SK-N-SH treated with all-trans-retinoic acid at 6 μM for 48 hours (cell line): ENCODE measurements at regions not wholly inside any gene's neighbourhood (a gene's known extent, or its start where the extent isn't known, plus 50 kb on each side); places are given as distances from the start of the nearest gene placed in this dataset.

Experiments used
- ATAC-seq: fragments of 200-7000 bp; cut with Tn5 transposase; 3 replicates; pipeline ENCODE4 v1.9.1; 2020; ENCODE audit warnings: mild to moderate bottlenecking, moderate library complexity
- ARNTL ChIP-seq: fragments of 450-650 bp; formaldehyde crosslinking; IDR thresholded peaks from 2 replicates; pipeline ENCODE4 v1.5.0; 2020; ENCODE audit warnings: low read depth, mild to moderate bottlenecking, moderate library complexity, borderline replicate concordance
- BACH2 ChIP-seq: fragments of 250-450 bp; sonication (Bioruptor Pico); IDR thresholded peaks from 2 replicates; pipeline ENCODE4 v1.9.0; 2021; ENCODE audit warnings: mild to moderate bottlenecking, borderline replicate concordance
- CREB5 ChIP-seq: fragments of 250-450 bp; sonication (Bioruptor Pico); IDR thresholded peaks from 2 replicates; pipeline ENCODE4 v1.5.1; 2020; ENCODE audit warnings: low read depth, mild to moderate bottlenecking, moderate library complexity
- CSDC2 ChIP-seq: fragments of 250-450 bp; sonication (Bioruptor Pico); IDR thresholded peaks from 2 replicates; pipeline ENCODE4 v1.5.0; 2020; ENCODE audit warnings: mild to moderate bottlenecking, moderate library complexity
- CSRNP3 ChIP-seq: fragments of 250-450 bp; sonication (Bioruptor Pico); IDR thresholded peaks from 2 replicates; pipeline ENCODE4 v1.5.1; 2021; ENCODE audit warnings: mild to moderate bottlenecking, moderate library complexity
- ESRRG ChIP-seq: fragments of 250-450 bp; sonication (Bioruptor Pico); IDR thresholded peaks from 2 replicates; pipeline ENCODE4 v1.6.1; 2021; ENCODE audit warnings: mild to moderate bottlenecking
- GLIS3 ChIP-seq: fragments of 250-450 bp; sonication (Bioruptor Pico); IDR thresholded peaks from 2 replicates; pipeline ENCODE4 v1.5.0; 2020; ENCODE audit warnings: mild to moderate bottlenecking, moderate library complexity
- ISL1 ChIP-seq: fragments of 250-450 bp; sonication (Bioruptor Pico); IDR thresholded peaks from 2 replicates; pipeline ENCODE4 v2.1.2; 2022; ENCODE audit warnings: mild to moderate bottlenecking, moderate library complexity
- OSR1 ChIP-seq: fragments of 250-450 bp; sonication (Bioruptor Pico); IDR thresholded peaks from 2 replicates; pipeline ENCODE4 v1.8.0; 2022; ENCODE audit warnings: moderate library complexity, mild to moderate bottlenecking, inconsistent platforms
- PPARA ChIP-seq: fragments of 250-450 bp; sonication (Bioruptor Pico); IDR thresholded peaks from 2 replicates; pipeline ENCODE4 v1.5.0; 2020; ENCODE audit warnings: mild to moderate bottlenecking, borderline replicate concordance
- RARB ChIP-seq: fragments of 250-450 bp; sonication (Bioruptor Pico); IDR thresholded peaks from 2 replicates; pipeline ENCODE4 v1.8.0; 2021; ENCODE audit warnings: mild to moderate bottlenecking, moderate library complexity
- SNAI2 ChIP-seq: fragments of 250-450 bp; sonication (Bioruptor Pico); IDR thresholded peaks from 2 replicates; pipeline ENCODE4 v1.5.0; 2020; ENCODE audit warnings: mild to moderate bottlenecking, moderate library complexity
- TCF4 ChIP-seq: fragments of 250-450 bp; sonication (Bioruptor Pico); IDR thresholded peaks from 2 replicates; pipeline ENCODE4 v1.8.0; 2021; ENCODE audit warnings: mild to moderate bottlenecking, moderate library complexity, borderline replicate concordance
- TOX ChIP-seq: fragments of 250-450 bp; sonication (Bioruptor Pico); IDR thresholded peaks from 2 replicates; pipeline ENCODE4 v1.8.0; 2021; ENCODE audit warnings: mild to moderate bottlenecking, moderate library complexity, borderline replicate concordance
- TSHZ2 ChIP-seq: fragments of 250-450 bp; sonication (Bioruptor Pico); IDR thresholded peaks from 2 replicates; pipeline ENCODE4 v1.5.0; 2020; ENCODE audit warnings: mild to moderate bottlenecking, moderate library complexity
- ZC3H10 ChIP-seq: fragments of 250-450 bp; sonication (Bioruptor Pico); IDR thresholded peaks from 2 replicates; pipeline ENCODE4 v1.5.1; 2021; ENCODE audit warnings: mild to moderate bottlenecking, moderate library complexity
- ZFP30 ChIP-seq: fragments of 450-650 bp; formaldehyde crosslinking; IDR thresholded peaks from 2 replicates; pipeline ENCODE4 v1.5.0; 2022; ENCODE audit warnings: mild to moderate bottlenecking, moderate library complexity
- ZNF565 ChIP-seq: fragments of 450-650 bp; formaldehyde crosslinking; conservative IDR thresholded peaks from 2 replicates; pipeline ENCODE4 v1.5.0; 2020; ENCODE audit warnings: low read depth, mild to moderate bottlenecking, moderate library complexity
- ZNF70 ChIP-seq: fragments of 450-650 bp; formaldehyde crosslinking; IDR thresholded peaks from 2 replicates; pipeline ENCODE4 v1.5.0; 2020; ENCODE audit warnings: mild to moderate bottlenecking, moderate library complexity
- ZNF8 ChIP-seq: fragments of 450-650 bp; formaldehyde crosslinking; IDR thresholded peaks from 2 replicates; pipeline ENCODE4 v1.5.0; 2020; ENCODE audit warnings: mild to moderate bottlenecking, moderate library complexity
- TF ChIP-seq, protein P1 (sequence below): fragments of 250-450 bp; sonication (Bioruptor Pico); IDR thresholded peaks from 2 replicates; pipeline ENCODE4 v1.8.0; 2021; ENCODE audit warnings: low read depth, mild to moderate bottlenecking, moderate library complexity, borderline replicate concordance
- TF ChIP-seq, protein P2 (sequence below): fragments of 250-450 bp; sonication (Bioruptor Pico); IDR thresholded peaks from 2 replicates; pipeline ENCODE4 v1.8.0; 2020; ENCODE audit warnings: mild to moderate bottlenecking, moderate library complexity, borderline replicate concordance

DNA sequence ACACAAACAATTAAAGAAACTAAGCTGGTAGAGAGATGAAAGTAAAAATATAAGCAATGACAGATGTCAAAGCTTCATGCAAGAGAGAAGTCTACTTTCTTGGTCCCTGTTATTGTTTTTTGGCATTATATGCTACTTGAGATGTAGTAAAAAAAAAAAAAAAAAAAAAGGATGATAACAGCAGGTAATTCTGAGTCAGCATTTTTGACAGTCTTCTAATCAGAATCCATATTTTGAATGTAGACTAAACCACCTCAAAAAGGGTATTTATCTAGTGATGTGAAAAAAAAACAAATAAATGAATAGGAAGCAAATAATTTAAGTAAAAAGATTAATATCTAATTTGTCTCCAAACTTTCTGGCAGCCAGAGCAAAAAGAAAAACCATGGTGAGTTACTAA lies 422.2 kb upstream of the CPEB2 start:
- ATAC-seq: no peak
- TF ChIP-seq GLIS3: no peak
- TF ChIP-seq ZNF70 (CRISPR knock-in tag): no peak
- TF ChIP-seq, protein P1, sequence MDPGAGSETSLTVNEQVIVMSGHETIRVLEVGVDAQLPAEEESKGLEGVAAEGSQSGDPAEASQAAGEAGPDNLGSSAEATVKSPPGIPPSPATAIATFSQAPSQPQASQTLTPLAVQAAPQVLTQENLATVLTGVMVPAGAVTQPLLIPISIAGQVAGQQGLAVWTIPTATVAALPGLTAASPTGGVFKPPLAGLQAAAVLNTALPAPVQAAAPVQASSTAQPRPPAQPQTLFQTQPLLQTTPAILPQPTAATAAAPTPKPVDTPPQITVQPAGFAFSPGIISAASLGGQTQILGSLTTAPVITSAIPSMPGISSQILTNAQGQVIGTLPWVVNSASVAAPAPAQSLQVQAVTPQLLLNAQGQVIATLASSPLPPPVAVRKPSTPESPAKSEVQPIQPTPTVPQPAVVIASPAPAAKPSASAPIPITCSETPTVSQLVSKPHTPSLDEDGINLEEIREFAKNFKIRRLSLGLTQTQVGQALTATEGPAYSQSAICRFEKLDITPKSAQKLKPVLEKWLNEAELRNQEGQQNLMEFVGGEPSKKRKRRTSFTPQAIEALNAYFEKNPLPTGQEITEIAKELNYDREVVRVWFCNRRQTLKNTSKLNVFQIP (CRISPR knock-in tag): no peak
- TF ChIP-seq CSDC2: no peak
- TF ChIP-seq OSR1 (CRISPR knock-in tag): no peak
- TF ChIP-seq PPARA (CRISPR knock-in tag): no peak
- no peak for TF ChIP-seq ARNTL (CRISPR knock-in tag)
- TF ChIP-seq TCF4 (CRISPR knock-in tag): no peak
- no peak for TF ChIP-seq RARB
- no peak for TF ChIP-seq TOX (CRISPR knock-in tag)
- TF ChIP-seq SNAI2 (CRISPR knock-in tag): no peak
- TF ChIP-seq ESRRG (CRISPR knock-in tag): no peak
- TF ChIP-seq, protein P2, sequence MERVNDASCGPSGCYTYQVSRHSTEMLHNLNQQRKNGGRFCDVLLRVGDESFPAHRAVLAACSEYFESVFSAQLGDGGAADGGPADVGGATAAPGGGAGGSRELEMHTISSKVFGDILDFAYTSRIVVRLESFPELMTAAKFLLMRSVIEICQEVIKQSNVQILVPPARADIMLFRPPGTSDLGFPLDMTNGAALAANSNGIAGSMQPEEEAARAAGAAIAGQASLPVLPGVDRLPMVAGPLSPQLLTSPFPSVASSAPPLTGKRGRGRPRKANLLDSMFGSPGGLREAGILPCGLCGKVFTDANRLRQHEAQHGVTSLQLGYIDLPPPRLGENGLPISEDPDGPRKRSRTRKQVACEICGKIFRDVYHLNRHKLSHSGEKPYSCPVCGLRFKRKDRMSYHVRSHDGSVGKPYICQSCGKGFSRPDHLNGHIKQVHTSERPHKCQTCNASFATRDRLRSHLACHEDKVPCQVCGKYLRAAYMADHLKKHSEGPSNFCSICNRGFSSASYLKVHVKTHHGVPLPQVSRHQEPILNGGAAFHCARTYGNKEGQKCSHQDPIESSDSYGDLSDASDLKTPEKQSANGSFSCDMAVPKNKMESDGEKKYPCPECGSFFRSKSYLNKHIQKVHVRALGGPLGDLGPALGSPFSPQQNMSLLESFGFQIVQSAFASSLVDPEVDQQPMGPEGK (CRISPR knock-in tag): no peak
- TF ChIP-seq ISL1 (CRISPR knock-in tag): no peak

DNA sequence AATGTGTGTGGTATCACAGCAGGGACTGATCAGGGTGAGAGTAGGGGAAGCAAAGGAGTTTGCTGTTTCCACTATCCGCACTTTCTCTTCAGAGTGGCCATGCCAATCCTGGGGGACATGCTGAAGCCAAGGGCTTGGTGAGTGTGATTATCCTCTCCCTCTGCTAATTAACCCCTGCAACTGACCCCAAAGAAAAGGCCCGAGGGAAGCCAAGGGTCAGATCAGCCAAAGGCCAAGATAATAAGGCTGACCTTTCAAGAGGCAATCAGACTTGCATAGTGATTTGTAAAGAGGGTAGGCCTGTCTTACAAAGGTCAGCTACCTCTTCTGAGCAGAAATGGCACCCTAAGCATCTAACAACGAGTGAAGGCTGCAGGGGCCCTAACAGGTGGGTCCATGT lies 420.5 kb upstream of the CPEB2 start:
- no peak for ATAC-seq
- TF ChIP-seq SNAI2 (CRISPR knock-in tag) (no peak), ZFP30 (no peak), ESRRG (CRISPR knock-in tag) (no peak), PPARA (CRISPR knock-in tag) (no peak), CREB5 (CRISPR knock-in tag) (no peak), OSR1 (CRISPR knock-in tag) (no peak), ARNTL (CRISPR knock-in tag) (no peak), GLIS3 (no peak), TCF4 (CRISPR knock-in tag) (no peak), ISL1 (CRISPR knock-in tag) (no peak), RARB (no peak), TOX (CRISPR knock-in tag) (no peak)
- TF ChIP-seq, protein P2 (CRISPR knock-in tag): no peak

GRCh38 chr4:14582677-14583076 lies 419.6 kb upstream of the CPEB2 start:
- TF ChIP-seq CSDC2 (no peak), SNAI2 (CRISPR knock-in tag) (no peak), ZNF70 (CRISPR knock-in tag) (no peak), GLIS3 (no peak), TSHZ2 (CRISPR knock-in tag) (no peak), CREB5 (CRISPR knock-in tag) (no peak), ZC3H10 (CRISPR knock-in tag) (no peak), ZNF8 (CRISPR knock-in tag) (no peak), OSR1 (CRISPR knock-in tag) (no peak), CSRNP3 (CRISPR knock-in tag) (no peak), PPARA (CRISPR knock-in tag) (no peak), ZFP30 (no peak), BACH2 (CRISPR knock-in tag) (no peak), RARB (no peak), ZNF565 (no peak), ARNTL (CRISPR knock-in tag) (no peak), ISL1 (CRISPR knock-in tag) (no peak)
- TF ChIP-seq, protein P1 (CRISPR knock-in tag): no peak
- no peak for ATAC-seq
